ENCODE measurements at regions not wholly inside any gene's neighbourhood (a gene's known extent, or its start where the extent isn't known, plus 50 kb on each side); places are given as distances from the start of the nearest gene placed in this dataset.

- no peaks in the 10 kb centered on the region; a peak in 1 of 4 replicates for H3K27me3 ChIP-seq (replicated peaks in 1 of 2; ENCODE audit: control insufficient read depth in 2 of 2, insufficient read depth in 2 of 2, low read length in 1 of 2)
- ChIA-PET SMC1A (ENCODE audit: uncharacterized antibody, unreplicated experiment) (no interaction called here), RAD21 (ENCODE audit: unreplicated experiment) (interaction anchor here (0.6 kb wide), 1 partner anchor 18 kb away, joined by 3 read pairs; no protein-coding TSS in a partner anchor), POLR2A (no interaction called here), CTCF (interaction anchor here (1.5 kb wide), 1 partner anchor 16 kb away, joined by 3 read pairs; no protein-coding TSS in a partner anchor)
- H2AFZ ChIP-seq (ENCODE audit: control insufficient read depth, low read depth, low read length), result no peak overlapping the region
- H3K9me3 ChIP-seq (replicated peaks; ENCODE audit: control insufficient read depth, insufficient read depth, low read length), result no peaks in the 10 kb centered on the region
- H3K4me1 ChIP-seq (ENCODE audit: control insufficient read depth, insufficient read depth, low read length), result no peaks in the 10 kb centered on the region
- H3K4me3 ChIP-seq, result no peak overlapping the region
- in situ Hi-C loops (cut with MboI) (no loop called here), intact Hi-C loops (cut with micrococcal nuclease; ENCODE audit: unreplicated experiment) (no loop called here)
- no peaks in the 10 kb centered on the region for H3K79me2 ChIP-seq (ENCODE audit: control insufficient read depth, insufficient read depth, low read length)
- no peak overlapping the region for H3K4me2 ChIP-seq (ENCODE audit: control insufficient read depth, insufficient read depth)
- H4K20me1 ChIP-seq (ENCODE audit: control insufficient read depth, insufficient read depth), result no peaks in the 10 kb centered on the region
- no peaks in the 10 kb centered on the region for H3K36me3 ChIP-seq (ENCODE audit: control insufficient read depth in 2 of 2, insufficient read depth in 2 of 2, low read length in 1 of 2)
- DNase-seq (ENCODE audit: low read depth, low spot score), result no peak
- H3K9ac ChIP-seq (ENCODE audit: control insufficient read depth, insufficient read depth, low read length), result no peak overlapping the region
- no peak for FAIRE-seq
- no TSS peak for BruUV-seq (replicated peaks)
- H3K27ac ChIP-seq (ENCODE audit: control insufficient read depth, insufficient read depth), result no peak overlapping the region
- no peak for ATAC-seq
- TF ChIP-seq E4F1 (IDR thresholded peaks at IDR 0.05; ENCODE audit: borderline replicate concordance, partially characterized antibody) (no peak), POLR2AphosphoS5 (IDR thresholded peaks at IDR 0.05; ENCODE audit: low read length) (no peak), SIX5 (IDR thresholded peaks at IDR 0.05; ENCODE audit: low read depth, low read length, severe bottlenecking) (no peak), BCL11A (IDR thresholded peaks at IDR 0.05; ENCODE audit: low read depth, low read length) (no peak), JUNB (IDR thresholded peaks at IDR 0.05) (no peak), E2F8 (IDR thresholded peaks at IDR 0.05; ENCODE audit: low read depth, partially characterized antibody) (no peak), RUNX3 (IDR thresholded peaks at IDR 0.05; ENCODE audit: low read length) (no peak), SPI1 (IDR thresholded peaks at IDR 0.05; ENCODE audit: borderline replicate concordance, insufficient read depth, low read depth, low read length) (no peak), ZBTB11 (CRISPR knock-in tag; IDR thresholded peaks at IDR 0.05) (no peak), CBX5 (IDR thresholded peaks at IDR 0.05; ENCODE audit: low read depth) (no peak), RBBP5 (conservative IDR thresholded peaks at IDR 0.05) (no peak), BACH1 (IDR thresholded peaks at IDR 0.05; ENCODE audit: borderline replicate concordance) (no peak), STAT1 (conservative IDR thresholded peaks at IDR 0.05) (no peak), TCF12 (IDR thresholded peaks at IDR 0.05; ENCODE audit: low read depth, low read length) (no peak), NR2C2 (IDR thresholded peaks at IDR 0.05; ENCODE audit: borderline replicate concordance, control insufficient read depth, insufficient read length, low read depth) (no peak), KAT2A (conservative IDR thresholded peaks at IDR 0.05; ENCODE audit: control insufficient read depth, low read depth, low read length) (no peak), ESRRA (IDR thresholded peaks at IDR 0.05; ENCODE audit: low read length) (no peak), NFIC (IDR thresholded peaks at IDR 0.05; ENCODE audit: low read depth, low read length) (no peak), ZZZ3 (IDR thresholded peaks at IDR 0.05; ENCODE audit: control insufficient read depth, insufficient read length, low read depth) (no peak)
- 31% methylated on average over 9 of the region's 9 CpGs for WGBS (ENCODE audit: insufficient coverage, insufficient replicate concordance, low lambda C conversion rate, missing lambda C conversion rate)
Measured at GRCh38 chr15:31925541-31925940, 104.8 kb upstream of the CHRNA7 start.

All from GM12878 (cell line).